ENCODE measurements at regions not wholly inside any gene's neighbourhood (a gene's known extent, or its start where the extent isn't known, plus 50 kb on each side); places are given as distances from the start of the nearest gene placed in this dataset.

DNA sequence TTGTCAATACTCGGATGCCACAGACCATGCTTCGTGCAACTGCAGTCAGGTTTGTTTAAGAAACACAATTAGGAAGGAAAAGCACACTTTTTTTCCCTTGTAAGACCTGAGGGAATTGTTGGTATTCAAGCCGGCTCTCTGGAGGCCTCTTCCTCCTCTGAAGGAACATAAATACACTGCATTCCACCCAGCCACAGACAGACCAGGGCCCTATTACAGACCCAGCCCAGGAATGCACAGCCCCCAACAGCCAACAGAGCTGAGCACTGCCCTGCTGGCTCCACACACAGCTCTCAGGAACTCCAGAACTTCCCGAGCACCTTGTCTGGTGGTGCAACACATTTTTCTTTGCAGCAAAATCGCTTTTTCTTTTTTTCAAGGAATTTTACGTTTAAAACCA is 488.7 kb upstream of the PROK2 start:
- no peak overlapping the region for H3K27ac Mint-ChIP-seq (ENCODE audit: unreplicated experiment)
- peaks cover 3% of the 10 kb centered on the region for H3K27me3 Mint-ChIP-seq (ENCODE audit: unreplicated experiment)
- no peaks in the 10 kb centered on the region for H3K36me3 Mint-ChIP-seq (ENCODE audit: unreplicated experiment)
- TF ChIP-seq, protein P1, sequence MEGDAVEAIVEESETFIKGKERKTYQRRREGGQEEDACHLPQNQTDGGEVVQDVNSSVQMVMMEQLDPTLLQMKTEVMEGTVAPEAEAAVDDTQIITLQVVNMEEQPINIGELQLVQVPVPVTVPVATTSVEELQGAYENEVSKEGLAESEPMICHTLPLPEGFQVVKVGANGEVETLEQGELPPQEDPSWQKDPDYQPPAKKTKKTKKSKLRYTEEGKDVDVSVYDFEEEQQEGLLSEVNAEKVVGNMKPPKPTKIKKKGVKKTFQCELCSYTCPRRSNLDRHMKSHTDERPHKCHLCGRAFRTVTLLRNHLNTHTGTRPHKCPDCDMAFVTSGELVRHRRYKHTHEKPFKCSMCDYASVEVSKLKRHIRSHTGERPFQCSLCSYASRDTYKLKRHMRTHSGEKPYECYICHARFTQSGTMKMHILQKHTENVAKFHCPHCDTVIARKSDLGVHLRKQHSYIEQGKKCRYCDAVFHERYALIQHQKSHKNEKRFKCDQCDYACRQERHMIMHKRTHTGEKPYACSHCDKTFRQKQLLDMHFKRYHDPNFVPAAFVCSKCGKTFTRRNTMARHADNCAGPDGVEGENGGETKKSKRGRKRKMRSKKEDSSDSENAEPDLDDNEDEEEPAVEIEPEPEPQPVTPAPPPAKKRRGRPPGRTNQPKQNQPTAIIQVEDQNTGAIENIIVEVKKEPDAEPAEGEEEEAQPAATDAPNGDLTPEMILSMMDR (IDR thresholded peaks at IDR 0.05; ENCODE audit: partially characterized antibody, unreplicated experiment): no peak
- H3K9me3 Mint-ChIP-seq (ENCODE audit: unreplicated experiment): no peaks in the 10 kb centered on the region
- no peak for DNase-seq
- H3K4me1 Mint-ChIP-seq (ENCODE audit: low read depth, unreplicated experiment): peaks cover 18% of the 10 kb centered on the region
- H3K4me3 Mint-ChIP-seq (ENCODE audit: unreplicated experiment): no peak overlapping the region

DNA sequence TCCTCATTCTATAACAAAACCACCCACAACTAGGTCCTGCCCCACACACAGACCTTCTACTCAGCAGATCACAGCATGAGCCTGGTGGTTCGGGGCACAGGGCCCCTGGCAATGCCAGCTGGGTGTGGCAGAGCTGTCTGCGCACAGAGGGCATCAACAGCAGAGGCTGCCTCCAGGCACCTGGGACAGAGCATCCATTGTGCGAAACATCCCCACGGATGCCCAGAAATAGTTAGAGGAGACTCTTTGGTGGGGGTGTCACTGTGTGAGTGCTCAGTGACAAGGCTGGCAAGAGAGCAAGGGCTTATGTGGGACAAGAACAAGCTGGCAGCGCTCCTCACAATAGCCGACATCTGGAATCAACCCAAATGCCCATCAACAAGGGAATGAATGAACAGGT is 487.4 kb upstream of the PROK2 start:
- no peaks in the 10 kb centered on the region for H3K9me3 Mint-ChIP-seq (ENCODE audit: unreplicated experiment)
- TF ChIP-seq, protein P1 (IDR thresholded peaks at IDR 0.05; ENCODE audit: partially characterized antibody, unreplicated experiment): no peak
- no peak overlapping the region for H3K27ac Mint-ChIP-seq (ENCODE audit: unreplicated experiment)
- no peaks in the 10 kb centered on the region for H3K36me3 Mint-ChIP-seq (ENCODE audit: unreplicated experiment)
- DNase-seq: no peak
- peaks cover 18% of the 10 kb centered on the region for H3K4me1 Mint-ChIP-seq (ENCODE audit: low read depth, unreplicated experiment)
- no peaks in the 10 kb centered on the region for H3K27me3 Mint-ChIP-seq (ENCODE audit: unreplicated experiment)
- H3K4me3 Mint-ChIP-seq (ENCODE audit: unreplicated experiment): no peak overlapping the region

DNA sequence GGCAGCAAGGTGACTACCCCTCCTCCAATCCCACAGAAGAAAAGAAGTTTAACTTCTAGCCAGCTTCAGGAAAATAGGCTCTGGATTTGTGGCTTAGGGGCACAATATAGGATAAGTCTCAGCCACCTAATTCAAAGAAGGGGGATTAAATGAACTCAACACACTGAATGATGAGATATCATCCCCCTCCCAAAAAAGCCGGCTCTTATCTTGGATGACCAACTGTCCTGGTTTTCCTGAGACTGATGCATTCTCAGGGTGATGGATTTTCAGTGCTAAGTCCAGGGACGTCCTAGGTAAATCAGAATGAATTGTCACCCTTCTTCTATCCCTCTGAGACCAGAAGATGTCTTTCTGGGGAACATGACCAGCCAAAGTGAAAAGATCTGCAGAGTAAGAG is 487.0 kb upstream of the PROK2 start:
- Mint-ChIP-seq H3K4me1 (ENCODE audit: low read depth, unreplicated experiment) (peaks cover 18% of the 10 kb centered on the region), H3K27me3 (ENCODE audit: unreplicated experiment) (no peaks in the 10 kb centered on the region), H3K9me3 (ENCODE audit: unreplicated experiment) (no peaks in the 10 kb centered on the region), H3K27ac (ENCODE audit: unreplicated experiment) (no peak overlapping the region), H3K36me3 (ENCODE audit: unreplicated experiment) (no peaks in the 10 kb centered on the region), H3K4me3 (ENCODE audit: unreplicated experiment) (no peak overlapping the region)
- TF ChIP-seq, protein P1 (IDR thresholded peaks at IDR 0.05; ENCODE audit: partially characterized antibody, unreplicated experiment): no peak
- no peak for DNase-seq

DNA sequence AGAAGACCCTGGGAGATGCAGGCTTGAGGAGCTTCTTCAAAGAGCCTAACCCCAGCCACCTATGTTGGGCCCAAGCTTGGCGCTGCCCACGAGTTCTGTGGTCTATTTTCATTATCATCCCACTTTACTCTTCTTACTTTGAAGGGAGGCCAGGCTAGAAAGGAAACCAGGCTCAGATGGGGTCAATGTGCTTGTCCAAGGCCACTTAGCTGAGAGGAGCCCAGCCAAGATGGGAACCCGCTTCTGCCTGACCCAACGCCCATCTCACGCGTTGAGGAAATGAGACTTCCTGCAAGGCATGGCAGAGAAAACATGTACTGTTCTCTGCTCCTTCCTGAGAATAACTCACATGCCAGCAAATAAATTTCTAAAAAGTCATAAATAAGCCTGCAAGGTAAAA is 486.3 kb upstream of the PROK2 start:
- H3K9me3 Mint-ChIP-seq (ENCODE audit: unreplicated experiment): no peaks in the 10 kb centered on the region
- no peak overlapping the region for H3K27ac Mint-ChIP-seq (ENCODE audit: unreplicated experiment)
- TF ChIP-seq, protein P1 (IDR thresholded peaks at IDR 0.05; ENCODE audit: partially characterized antibody, unreplicated experiment): no peak

DNA sequence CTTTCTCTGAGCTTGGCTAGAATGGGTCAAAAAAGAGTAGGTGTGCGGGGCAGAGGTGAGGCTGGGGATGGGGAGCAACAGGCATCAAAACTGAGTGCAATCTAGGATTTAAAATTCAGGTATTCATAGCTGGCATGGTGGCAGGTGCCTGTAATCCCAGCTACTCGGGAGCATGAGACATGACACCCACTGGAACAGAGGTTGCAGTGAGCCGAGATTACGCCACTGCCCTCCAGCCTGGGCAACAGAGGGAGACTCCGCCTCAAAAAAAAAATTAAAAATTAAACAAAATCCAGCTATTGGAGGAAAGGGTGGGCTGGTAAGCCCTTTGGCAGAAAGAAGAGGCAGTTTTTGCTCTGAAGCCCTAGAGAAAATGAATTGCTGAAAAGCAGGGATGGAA is 485.8 kb upstream of the PROK2 start:
- Mint-ChIP-seq H3K27me3 (ENCODE audit: unreplicated experiment) (no peaks in the 10 kb centered on the region), H3K9me3 (ENCODE audit: unreplicated experiment) (no peaks in the 10 kb centered on the region), H3K27ac (ENCODE audit: unreplicated experiment) (no peak overlapping the region), H3K36me3 (ENCODE audit: unreplicated experiment) (no peaks in the 10 kb centered on the region), H3K4me3 (ENCODE audit: unreplicated experiment) (no peak overlapping the region), H3K4me1 (ENCODE audit: low read depth, unreplicated experiment) (peaks cover 18% of the 10 kb centered on the region)
- DNase-seq: no peak
- TF ChIP-seq, protein P1 (IDR thresholded peaks at IDR 0.05; ENCODE audit: partially characterized antibody, unreplicated experiment): no peak

More for the DNA sequence above, 486.3 kb upstream of the PROK2 start:
- Mint-ChIP-seq H3K36me3 (ENCODE audit: unreplicated experiment) (no peaks in the 10 kb centered on the region), H3K27me3 (ENCODE audit: unreplicated experiment) (no peaks in the 10 kb centered on the region), H3K4me3 (ENCODE audit: unreplicated experiment) (no peak overlapping the region), H3K4me1 (ENCODE audit: low read depth, unreplicated experiment) (peaks cover 18% of the 10 kb centered on the region)
- DNase-seq: no peak

Data from glutamatergic neuron (in vitro differentiated cells).